OCI-LY1 (cell line): ENCODE measurements at regions not wholly inside any gene's neighbourhood (a gene's known extent, or its start where the extent isn't known, plus 50 kb on each side); places are given as distances from the start of the nearest gene placed in this dataset.

Experiments used
- CTCF ChIP-seq: fragments of 200-600 bp; sonication (generic), shearing (Covaris generic); IDR thresholded peaks from 2 replicates; pipeline ENCODE4 v1.5.1; 2017; ENCODE audit warnings: mild to moderate bottlenecking, antibody characterized with exemption, low read length, moderate library complexity, mixed read lengths
- EZH2 ChIP-seq: fragments of 200-600 bp; sonication (generic), shearing (Covaris generic); IDR thresholded peaks from 2 replicates; pipeline ENCODE4 v1.8.0; 2017; ENCODE audit warnings: borderline replicate concordance, mixed run types, mild to moderate bottlenecking, antibody characterized with exemption, low read length, moderate library complexity, mixed read lengths

- no peak for TF ChIP-seq EZH2
- no peak for TF ChIP-seq CTCF
Measured at GRCh38 chr1:222096883-222097282, 355.0 kb upstream of the DUSP10 start.
